Adrenal gland (tissue), 9 donors: ENCODE measurements at regions not wholly inside any gene's neighbourhood (a gene's known extent, or its start where the extent isn't known, plus 50 kb on each side); places are given as distances from the start of the nearest gene placed in this dataset.

Experiments
- DNase-seq, 7 donors: peaks; one replicate each; pipeline ENCODE4 v3.0.0-alpha.2; 2019 to 2020
- H3K27ac ChIP-seq, 5 donors: fragments of 200-600 bp; sonication (generic) in 4 of 5; 1 replicate in 3 of 5; 2 replicates in 2 of 5; pipeline versions ENCODE4 v1.5.1 to v1.8.0; 2016 to 2020; ENCODE audit warnings: mild to moderate bottlenecking in 1 of 5
- H3K27me3 ChIP-seq: fragments of 200-600 bp; 2 replicates; pipeline ENCODE4 v1.8.0; 2021
- H3K36me3 ChIP-seq, 2 donors: fragments of 200-600 bp; replicated peaks in 1 of 2; 1 replicate in 1 of 2; 2 replicates in 1 of 2; pipeline versions ENCODE4 v1.5.1 to v1.8.0; 2018 to 2022
- H3K4me1 ChIP-seq, 2 donors: fragments of 200-600 bp; replicated peaks in 1 of 2; 1 replicate in 1 of 2; 2 replicates in 1 of 2; pipeline versions ENCODE4 v1.5.1 to v1.8.0; 2018 to 2021
- H3K4me3 ChIP-seq, 4 donors: fragments of 200-600 bp; sonication (generic) in 3 of 4; one replicate each; pipeline ENCODE4 v1.5.1; 2016 to 2018
- H3K9me3 ChIP-seq, 3 donors: fragments of 200-600 bp; sonication (generic) in 1 of 3; replicated peaks in 1 of 3; 1 replicate in 2 of 3; 2 replicates in 1 of 3; pipeline versions ENCODE4 v1.5.1 to v1.8.0; 2016 to 2021
- CTCF ChIP-seq, 6 experiments: fragments of 450-650 bp in 4 of 6; fragments of 200-600 bp in 2 of 6; sonication (generic) in 1 of 6; IDR thresholded peaks; 1 replicate in 5 of 6; 2 replicates in 1 of 6; pipeline versions ENCODE4 v1.5.1 to v1.8.0; 2016 to 2021; ENCODE audit warnings: antibody characterized with exemption in 6 of 6, mild to moderate bottlenecking in 2 of 6, moderate library complexity in 1 of 6
- POLR2A ChIP-seq, 2 donors: fragments of 450-650 bp; IDR thresholded peaks; one replicate each; pipeline ENCODE4 v1.6.1; 2017; ENCODE audit warnings: antibody characterized with exemption in 2 of 2, mild to moderate bottlenecking in 2 of 2, moderate library complexity in 1 of 2
- WGBS, 4 donors: extraction: QIAGEN DNeasy Blood & Tissue Kit in 2 of 4; methylation state at CpG; one replicate each; pipeline versions ENCODE4 v1.1.5 to v1.1.7; 2013 to 2017; 5-methylcytosine and 5-hydroxymethylcytosine counted together
- intact Hi-C, 2 donors: fragments of 100-400 bp; cut with DNase I; formaldehyde crosslinking; loops; one replicate each; pipeline versions ENCODE4 v1.14.1 to v1.15.0; 2022 to 2023
- donor health status: healthy with polysubstance abuse.
- donor health status: Bipolar disorder and iron deficiency.
- donor health status: DM: yes; HTN: yes; CAD: no.
- donor health status: DM: no; HTN: no; CAD: no.
- donor health status: DM: no; HTN: no; CAD: no.

- Histone ChIP-seq H3K4me3 (no peak overlapping the region), H3K27me3 (no peaks in the 10 kb centered on the region), H3K4me1 (no peaks in the 10 kb centered on the region), H3K27ac (no peak overlapping the region), H3K36me3 (no peaks in the 10 kb centered on the region), H3K9me3 (no peaks in the 10 kb centered on the region)
- TF ChIP-seq CTCF (IDR thresholded peaks at IDR 0.05) (no peak), POLR2A (IDR thresholded peaks at IDR 0.05) (no peak)
- WGBS, 4 donors, result 74 to 83% (median 80%) methylated on average over 3 of the region's 3 CpGs
- no peak for DNase-seq
- intact Hi-C loops, result no loop called here
These were observed 79.6 kb upstream of the CLDN5 start for GRCh38 chr22:19603767-19604166.

- intact Hi-C loops, result no loop called here
- Histone ChIP-seq H3K36me3 (no peaks in the 10 kb centered on the region), H3K27me3 (no peaks in the 10 kb centered on the region)
These were observed 80.6 kb upstream of the CLDN5 start for GRCh38 chr22:19604711-19605268.

GRCh38 chr22:19605508-19606331, 81.5 kb upstream of the CLDN5 start:
- H3K36me3 ChIP-seq, result no peaks in the 10 kb centered on the region
- no peak overlapping the region for H3K4me3 ChIP-seq
- H3K27ac ChIP-seq, result no peak overlapping the region
- intact Hi-C loops, result no loop called here
- no peaks in the 10 kb centered on the region for H3K27me3 ChIP-seq
- WGBS, 4 donors, result 68 to 80% (median 74%) methylated on average over 13 to 28 of the region's 28 CpGs
- H3K4me1 ChIP-seq, result no peaks in the 10 kb centered on the region
- TF ChIP-seq CTCF (IDR thresholded peaks at IDR 0.05), result no peak
- no peaks in the 10 kb centered on the region for H3K9me3 ChIP-seq
- DNase-seq, result no peak

More at GRCh38 chr22:19604711-19605268, 80.6 kb upstream of the CLDN5 start:
- H3K4me1 ChIP-seq, result no peaks in the 10 kb centered on the region
- no peak for DNase-seq
- H3K9me3 ChIP-seq, result no peaks in the 10 kb centered on the region
- TF ChIP-seq POLR2A (IDR thresholded peaks at IDR 0.05), result no peak
- TF ChIP-seq CTCF (IDR thresholded peaks at IDR 0.05), result no peak
- 67 to 86% (median 79%) methylated on average over 6 to 9 of the region's 9 CpGs for WGBS, 4 donors
- H3K27ac ChIP-seq, result no peak overlapping the region
- no peak overlapping the region for H3K4me3 ChIP-seq

- Histone ChIP-seq H3K4me1 (no peaks in the 10 kb centered on the region), H3K4me3 (no peak overlapping the region), H3K27me3 (no peaks in the 10 kb centered on the region), H3K9me3 (no peaks in the 10 kb centered on the region), H3K27ac (no peak overlapping the region), H3K36me3 (no peaks in the 10 kb centered on the region)
- TF ChIP-seq POLR2A (IDR thresholded peaks at IDR 0.05), result no peak
- no peak for TF ChIP-seq CTCF (IDR thresholded peaks at IDR 0.05)
- DNase-seq, result no peak
- 73 to 78% (median 77%) methylated on average over 16 of the region's 16 CpGs for WGBS, 4 donors
- intact Hi-C loops, result no loop called here
These were observed 82.4 kb upstream of the CLDN5 start for GRCh38 chr22:19606332-19607191.
